ENCODE measurements at regions not wholly inside any gene's neighbourhood (a gene's known extent, or its start where the extent isn't known, plus 50 kb on each side); places are given as distances from the start of the nearest gene placed in this dataset.

GRCh38 chr4:136651278-136651667, 881.0 kb downstream of the PCDH18 start:
- H3K36me3 ChIP-seq = no peaks in the 10 kb centered on the region
- H3K4me3 ChIP-seq = no peak overlapping the region
- H3K4me1 ChIP-seq = no peaks in the 10 kb centered on the region
- H3K9me3 ChIP-seq = no peaks in the 10 kb centered on the region
- no peak overlapping the region for H3K27ac ChIP-seq
- TF ChIP-seq CTCF (IDR thresholded peaks at IDR 0.05) = no peak
- H3K27me3 ChIP-seq = no peaks in the 10 kb centered on the region
- intact Hi-C loops (cut with DNase I) = no loop called here
- no peak for DNase-seq
- no peak overlapping the region for H3K9ac ChIP-seq (ENCODE audit: low read depth in 2 of 2, low read length in 2 of 2)

GRCh38 chr4:136650541-136651277, 881.6 kb downstream of the PCDH18 start:
- Histone ChIP-seq H3K27me3 (no peaks in the 10 kb centered on the region), H3K4me1 (no peaks in the 10 kb centered on the region), H3K27ac (no peak overlapping the region), H3K4me3 (no peak overlapping the region), H3K36me3 (no peaks in the 10 kb centered on the region), H3K9ac (ENCODE audit: low read depth in 2 of 2, low read length in 2 of 2) (no peak overlapping the region), H3K9me3 (no peaks in the 10 kb centered on the region)
- intact Hi-C loops (cut with DNase I) = no loop called here
- no peak for TF ChIP-seq CTCF (IDR thresholded peaks at IDR 0.05)
- no peak for DNase-seq

- no peak for DNase-seq
- Histone ChIP-seq H3K27ac (no peak overlapping the region), H3K27me3 (no peaks in the 10 kb centered on the region), H3K36me3 (no peaks in the 10 kb centered on the region), H3K9me3 (no peaks in the 10 kb centered on the region), H3K9ac (ENCODE audit: low read depth in 2 of 2, low read length in 2 of 2) (no peak overlapping the region), H3K4me3 (no peak overlapping the region), H3K4me1 (no peaks in the 10 kb centered on the region)
- intact Hi-C loops (cut with DNase I) = no loop called here
- no peak for TF ChIP-seq CTCF (IDR thresholded peaks at IDR 0.05)
These were observed 888.0 kb downstream of the PCDH18 start for GRCh38 chr4:136644279-136644678.

- no peak for TF ChIP-seq CTCF (IDR thresholded peaks at IDR 0.05)
- Histone ChIP-seq H3K27me3 (no peaks in the 10 kb centered on the region), H3K4me3 (no peak overlapping the region), H3K9me3 (no peaks in the 10 kb centered on the region), H3K27ac (no peak overlapping the region), H3K36me3 (no peaks in the 10 kb centered on the region), H3K4me1 (no peaks in the 10 kb centered on the region), H3K9ac (ENCODE audit: low read depth in 2 of 2, low read length in 2 of 2) (no peak overlapping the region)
- intact Hi-C loops (cut with DNase I) = no loop called here
- DNase-seq = no peak
These were observed 888.9 kb downstream of the PCDH18 start for GRCh38 chr4:136643416-136643815.

GRCh38 chr4:136637071-136637777, 895.1 kb downstream of the PCDH18 start:
- Histone ChIP-seq H3K36me3 (no peaks in the 10 kb centered on the region), H3K4me3 (no peak overlapping the region), H3K27me3 (no peaks in the 10 kb centered on the region), H3K9ac (ENCODE audit: low read depth in 2 of 2, low read length in 2 of 2) (no peak overlapping the region), H3K27ac (no peak overlapping the region), H3K9me3 (no peaks in the 10 kb centered on the region), H3K4me1 (no peaks in the 10 kb centered on the region)
- intact Hi-C loops (cut with DNase I) = no loop called here
- no peak for DNase-seq
- peak; percentile 15 for TF ChIP-seq CTCF (IDR thresholded peaks at IDR 0.05)

Measured in colonic mucosa (tissue), 4 donors.